ENCODE measurements at regions not wholly inside any gene's neighbourhood (a gene's known extent, or its start where the extent isn't known, plus 50 kb on each side); places are given as distances from the start of the nearest gene placed in this dataset.

- no peaks in the 10 kb centered on the region for H3K79me2 ChIP-seq (ENCODE audit: insufficient read depth, low read length)
- DNase-seq (ENCODE audit: insufficient read length, low spot score, missing footprints), result no peak
- TF ChIP-seq, protein P1, sequence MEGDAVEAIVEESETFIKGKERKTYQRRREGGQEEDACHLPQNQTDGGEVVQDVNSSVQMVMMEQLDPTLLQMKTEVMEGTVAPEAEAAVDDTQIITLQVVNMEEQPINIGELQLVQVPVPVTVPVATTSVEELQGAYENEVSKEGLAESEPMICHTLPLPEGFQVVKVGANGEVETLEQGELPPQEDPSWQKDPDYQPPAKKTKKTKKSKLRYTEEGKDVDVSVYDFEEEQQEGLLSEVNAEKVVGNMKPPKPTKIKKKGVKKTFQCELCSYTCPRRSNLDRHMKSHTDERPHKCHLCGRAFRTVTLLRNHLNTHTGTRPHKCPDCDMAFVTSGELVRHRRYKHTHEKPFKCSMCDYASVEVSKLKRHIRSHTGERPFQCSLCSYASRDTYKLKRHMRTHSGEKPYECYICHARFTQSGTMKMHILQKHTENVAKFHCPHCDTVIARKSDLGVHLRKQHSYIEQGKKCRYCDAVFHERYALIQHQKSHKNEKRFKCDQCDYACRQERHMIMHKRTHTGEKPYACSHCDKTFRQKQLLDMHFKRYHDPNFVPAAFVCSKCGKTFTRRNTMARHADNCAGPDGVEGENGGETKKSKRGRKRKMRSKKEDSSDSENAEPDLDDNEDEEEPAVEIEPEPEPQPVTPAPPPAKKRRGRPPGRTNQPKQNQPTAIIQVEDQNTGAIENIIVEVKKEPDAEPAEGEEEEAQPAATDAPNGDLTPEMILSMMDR (IDR thresholded peaks at IDR 0.05; ENCODE audit: extremely low read depth, low read depth, low read length), result no peak
- no peaks in the 10 kb centered on the region for H4K20me1 ChIP-seq (ENCODE audit: insufficient read depth, low read length)
- H3K27ac ChIP-seq (ENCODE audit: low read depth, low read length), result no peak overlapping the region
- H3K36me3 ChIP-seq (ENCODE audit: insufficient read depth, low read length), result no peaks in the 10 kb centered on the region
- H3K4me2 ChIP-seq (ENCODE audit: insufficient read depth, low read length), result no peak overlapping the region
- H2AFZ ChIP-seq (ENCODE audit: low read length), result no peak overlapping the region
- no peak overlapping the region for H3K4me3 ChIP-seq (ENCODE audit: insufficient read depth, low read length)
- H3K9me3 ChIP-seq (ENCODE audit: low read depth, low read length), result no peaks in the 10 kb centered on the region
- H3K27me3 ChIP-seq (ENCODE audit: insufficient read depth, low read length), result no peaks in the 10 kb centered on the region
- H3K4me1 ChIP-seq (ENCODE audit: insufficient read depth, low read length), result no peaks in the 10 kb centered on the region
Measured at GRCh38 chr19:34577056-34577455, 95.5 kb downstream of the WTIP start.

DNA sequence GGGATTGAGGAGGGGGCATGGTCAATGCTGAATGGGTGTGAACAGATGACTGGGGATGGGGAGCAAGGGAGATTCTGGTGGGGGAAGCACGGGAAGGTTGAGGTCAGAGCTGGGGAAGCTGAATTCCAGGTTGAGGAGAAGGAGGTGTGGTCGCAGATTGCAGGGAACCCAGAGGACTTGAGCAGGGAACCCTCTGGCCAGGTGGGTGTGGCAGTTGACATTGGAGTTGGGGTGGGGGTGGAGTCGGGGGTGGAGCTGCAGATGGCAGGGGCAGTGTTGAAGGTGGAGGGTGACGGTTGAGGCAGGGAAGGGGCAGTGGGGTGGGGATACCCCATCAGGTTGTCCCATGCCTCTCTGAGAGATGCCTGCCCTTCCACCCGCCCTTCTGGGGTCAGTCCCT is 94.7 kb downstream of the WTIP start:
- TF ChIP-seq, protein P1 (IDR thresholded peaks at IDR 0.05; ENCODE audit: extremely low read depth, low read depth, low read length), result no peak
- no peak for DNase-seq (ENCODE audit: insufficient read length, low spot score, missing footprints)
- Histone ChIP-seq H3K79me2 (ENCODE audit: insufficient read depth, low read length) (no peaks in the 10 kb centered on the region), H3K36me3 (ENCODE audit: insufficient read depth, low read length) (no peaks in the 10 kb centered on the region), H2AFZ (ENCODE audit: low read length) (no peak overlapping the region), H3K4me3 (ENCODE audit: insufficient read depth, low read length) (no peak overlapping the region), H3K27me3 (ENCODE audit: insufficient read depth, low read length) (no peaks in the 10 kb centered on the region), H3K9me3 (ENCODE audit: low read depth, low read length) (no peaks in the 10 kb centered on the region), H4K20me1 (ENCODE audit: insufficient read depth, low read length) (no peaks in the 10 kb centered on the region), H3K4me2 (ENCODE audit: insufficient read depth, low read length) (no peak overlapping the region), H3K4me1 (ENCODE audit: insufficient read depth, low read length) (no peaks in the 10 kb centered on the region), H3K27ac (ENCODE audit: low read depth, low read length) (no peak overlapping the region)

- DNase-seq (ENCODE audit: insufficient read length, low spot score, missing footprints), result no peak
Measured at GRCh38 chr19:34575206-34575605, 93.6 kb downstream of the WTIP start.

GRCh38 chr19:34574704-34575103 is 93.1 kb downstream of the WTIP start:
- no peak for DNase-seq (ENCODE audit: insufficient read length, low spot score, missing footprints)

More at GRCh38 chr19:34575206-34575605, 93.6 kb downstream of the WTIP start:
- no peaks in the 10 kb centered on the region for H3K9me3 ChIP-seq (ENCODE audit: low read depth, low read length)
- H3K79me2 ChIP-seq (ENCODE audit: insufficient read depth, low read length), result no peaks in the 10 kb centered on the region
- no peaks in the 10 kb centered on the region for H3K36me3 ChIP-seq (ENCODE audit: insufficient read depth, low read length)
- H3K27ac ChIP-seq (ENCODE audit: low read depth, low read length), result no peak overlapping the region
- H3K4me3 ChIP-seq (ENCODE audit: insufficient read depth, low read length), result no peak overlapping the region
- TF ChIP-seq, protein P1 (IDR thresholded peaks at IDR 0.05; ENCODE audit: extremely low read depth, low read depth, low read length), result no peak
- no peaks in the 10 kb centered on the region for H3K27me3 ChIP-seq (ENCODE audit: insufficient read depth, low read length)
- no peaks in the 10 kb centered on the region for H3K4me1 ChIP-seq (ENCODE audit: insufficient read depth, low read length)
- H2AFZ ChIP-seq (ENCODE audit: low read length), result no peak overlapping the region
- no peaks in the 10 kb centered on the region for H4K20me1 ChIP-seq (ENCODE audit: insufficient read depth, low read length)
- H3K4me2 ChIP-seq (ENCODE audit: insufficient read depth, low read length), result no peak overlapping the region

More at GRCh38 chr19:34574704-34575103, 93.1 kb downstream of the WTIP start:
- H3K27ac ChIP-seq (ENCODE audit: low read depth, low read length), result no peak overlapping the region
- no peaks in the 10 kb centered on the region for H3K36me3 ChIP-seq (ENCODE audit: insufficient read depth, low read length)
- H3K4me2 ChIP-seq (ENCODE audit: insufficient read depth, low read length), result no peak overlapping the region
- H3K4me3 ChIP-seq (ENCODE audit: insufficient read depth, low read length), result no peak overlapping the region
- H3K4me1 ChIP-seq (ENCODE audit: insufficient read depth, low read length), result no peaks in the 10 kb centered on the region
- H3K27me3 ChIP-seq (ENCODE audit: insufficient read depth, low read length), result no peaks in the 10 kb centered on the region
- H3K79me2 ChIP-seq (ENCODE audit: insufficient read depth, low read length), result no peaks in the 10 kb centered on the region
- H4K20me1 ChIP-seq (ENCODE audit: insufficient read depth, low read length), result no peaks in the 10 kb centered on the region
- TF ChIP-seq, protein P1 (IDR thresholded peaks at IDR 0.05; ENCODE audit: extremely low read depth, low read depth, low read length), result no peak
- no peaks in the 10 kb centered on the region for H3K9me3 ChIP-seq (ENCODE audit: low read depth, low read length)
- H2AFZ ChIP-seq (ENCODE audit: low read length), result no peak overlapping the region
